Nephron (organoid): ENCODE measurements at regions not wholly inside any gene's neighbourhood (a gene's known extent, or its start where the extent isn't known, plus 50 kb on each side); places are given as distances from the start of the nearest gene placed in this dataset.

Experiments used
- H3K27ac Mint-ChIP-seq, 3 experiments: 2 replicates each; pipeline ENCODE4 v1.8.0; 2020; ENCODE audit warnings: mixed read lengths in 3 of 3, mild to moderate bottlenecking in 2 of 3, moderate library complexity in 1 of 3
- H3K27me3 Mint-ChIP-seq: 2 replicates; pipeline ENCODE4 v1.8.0; 2021; ENCODE audit warnings: low read depth, mild to moderate bottlenecking, moderate library complexity, mixed read lengths
- H3K36me3 Mint-ChIP-seq: 2 replicates; pipeline ENCODE4 v1.8.0; 2020; ENCODE audit warnings: low read depth, mixed read lengths
- H3K4me1 Mint-ChIP-seq: 2 replicates; pipeline ENCODE4 v1.8.0; 2020; ENCODE audit warnings: mixed read lengths
- H3K4me3 Mint-ChIP-seq, 3 experiments: 2 replicates each; pipeline ENCODE4 v1.8.0; 2020; ENCODE audit warnings: mild to moderate bottlenecking in 3 of 3, mixed read lengths in 3 of 3, moderate library complexity in 2 of 3
- H3K9me3 Mint-ChIP-seq: 2 replicates; pipeline ENCODE4 v1.8.0; 2020; ENCODE audit warnings: mixed read lengths
- CTCF ChIP-seq, 3 experiments: fragments of 200-600 bp; sonication (generic); IDR thresholded peaks; one replicate each; pipeline ENCODE4 v1.5.0; 2021; ENCODE audit warnings: antibody characterized with exemption in 3 of 3; ENCODE audit not compliant: unreplicated experiment in 3 of 3

GRCh38 chr10:131478377-131478989 is 167.0 kb upstream of the TCERG1L start:
- TF ChIP-seq CTCF (IDR thresholded peaks at IDR 0.05; ENCODE audit: unreplicated experiment in 3 of 3) = no peak
- Mint-ChIP-seq H3K4me1 (peaks cover 8% of the 10 kb centered on the region), H3K27ac (no peak overlapping the region)

GRCh38 chr10:131480066-131480465 is 168.5 kb upstream of the TCERG1L start:
- H3K4me3 Mint-ChIP-seq = no peak overlapping the region
- peaks cover 9% of the 10 kb centered on the region for H3K27me3 Mint-ChIP-seq
- H3K36me3 Mint-ChIP-seq = no peaks in the 10 kb centered on the region
- peaks cover 8% of the 10 kb centered on the region for H3K4me1 Mint-ChIP-seq
- no peak for TF ChIP-seq CTCF (IDR thresholded peaks at IDR 0.05; ENCODE audit: unreplicated experiment in 3 of 3)
- peaks cover 12% of the 10 kb centered on the region for H3K9me3 Mint-ChIP-seq
- H3K27ac Mint-ChIP-seq = no peak overlapping the region

More at GRCh38 chr10:131478377-131478989, 167.0 kb upstream of the TCERG1L start:
- H3K4me3 Mint-ChIP-seq = no peak overlapping the region
- H3K36me3 Mint-ChIP-seq = no peaks in the 10 kb centered on the region
- peaks cover 7% of the 10 kb centered on the region for H3K9me3 Mint-ChIP-seq
- peaks cover 9% of the 10 kb centered on the region for H3K27me3 Mint-ChIP-seq

- H3K36me3 Mint-ChIP-seq = no peaks in the 10 kb centered on the region
- H3K4me1 Mint-ChIP-seq = peaks cover 8% of the 10 kb centered on the region
- H3K27ac Mint-ChIP-seq = no peak overlapping the region
- H3K9me3 Mint-ChIP-seq = peaks cover 12% of the 10 kb centered on the region
- no peak overlapping the region for H3K4me3 Mint-ChIP-seq
- no peak for TF ChIP-seq CTCF (IDR thresholded peaks at IDR 0.05; ENCODE audit: unreplicated experiment in 3 of 3)
- H3K27me3 Mint-ChIP-seq = peaks cover 9% of the 10 kb centered on the region
These were observed 169.3 kb upstream of the TCERG1L start for GRCh38 chr10:131480861-131481260.

- Mint-ChIP-seq H3K4me3 (no peak overlapping the region), H3K4me1 (peaks cover 3% of the 10 kb centered on the region), H3K36me3 (no peaks in the 10 kb centered on the region), H3K9me3 (peaks cover 19% of the 10 kb centered on the region), H3K27me3 (peaks cover 10% of the 10 kb centered on the region), H3K27ac (no peak overlapping the region)
- no peak for TF ChIP-seq CTCF (IDR thresholded peaks at IDR 0.05; ENCODE audit: unreplicated experiment in 3 of 3)
These were observed 174.2 kb upstream of the TCERG1L start for GRCh38 chr10:131485732-131486131.

- no peak overlapping the region for H3K27ac Mint-ChIP-seq
- no peak for TF ChIP-seq CTCF (IDR thresholded peaks at IDR 0.05; ENCODE audit: unreplicated experiment in 3 of 3)
- peaks cover 7% of the 10 kb centered on the region for H3K27me3 Mint-ChIP-seq
- H3K4me3 Mint-ChIP-seq = no peak overlapping the region
- H3K9me3 Mint-ChIP-seq = peaks cover 16% of the 10 kb centered on the region
- no peaks in the 10 kb centered on the region for H3K36me3 Mint-ChIP-seq
- H3K4me1 Mint-ChIP-seq = no peaks in the 10 kb centered on the region
These were observed 176.3 kb upstream of the TCERG1L start for GRCh38 chr10:131487822-131488221.

GRCh38 chr10:131490991-131491594 is 179.6 kb upstream of the TCERG1L start:
- peaks cover 12% of the 10 kb centered on the region for H3K27me3 Mint-ChIP-seq
- no peaks in the 10 kb centered on the region for H3K36me3 Mint-ChIP-seq
- no peaks in the 10 kb centered on the region for H3K4me1 Mint-ChIP-seq
- TF ChIP-seq CTCF (IDR thresholded peaks at IDR 0.05; ENCODE audit: unreplicated experiment in 3 of 3) = no peak
- no peak overlapping the region for H3K4me3 Mint-ChIP-seq
- H3K9me3 Mint-ChIP-seq = peaks cover 7% of the 10 kb centered on the region
- H3K27ac Mint-ChIP-seq = no peak overlapping the region
